WI38 (cell line): ENCODE measurements at regions not wholly inside any gene's neighbourhood (a gene's known extent, or its start where the extent isn't known, plus 50 kb on each side); places are given as distances from the start of the nearest gene placed in this dataset.
"Not testable (repeated sequence)": the region's sequence is repeated elsewhere in the genome, so short reads cannot be mapped to it uniquely, and the experiment has no call there.

Source experiments
- H3K4me3 ChIP-seq: 2 replicates; pipeline ENCODE4 v1.5.1; 2011; ENCODE audit warnings: low read depth, mild to moderate bottlenecking, control low read depth, low read length
- TF ChIP-seq, protein P1 (sequence below): IDR thresholded peaks from 2 replicates; pipeline ENCODE4 v1.5.1; 2012; ENCODE audit warnings: low read depth, mild to moderate bottlenecking, control low read depth, low read length

DNA sequence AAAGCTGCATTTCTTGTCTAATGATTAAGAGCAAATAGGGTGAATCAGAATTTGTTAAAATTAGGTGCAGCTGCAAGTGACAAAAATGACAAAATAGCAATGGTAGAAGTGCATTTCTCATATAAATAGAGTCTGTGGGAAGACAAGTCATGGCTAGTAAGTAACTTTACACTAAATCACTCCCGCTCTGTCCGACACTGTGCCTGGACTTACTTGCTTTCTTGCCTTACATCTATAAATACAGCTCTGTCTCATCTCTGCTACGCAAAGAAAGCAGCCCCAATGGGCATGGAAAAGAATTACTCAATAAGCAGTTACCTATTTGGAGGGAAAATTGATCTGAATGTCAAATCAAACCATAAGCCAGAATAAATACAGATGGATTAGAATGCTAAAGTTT lies 245.4 kb upstream of the KRR1 start:
- TF ChIP-seq, protein P1, sequence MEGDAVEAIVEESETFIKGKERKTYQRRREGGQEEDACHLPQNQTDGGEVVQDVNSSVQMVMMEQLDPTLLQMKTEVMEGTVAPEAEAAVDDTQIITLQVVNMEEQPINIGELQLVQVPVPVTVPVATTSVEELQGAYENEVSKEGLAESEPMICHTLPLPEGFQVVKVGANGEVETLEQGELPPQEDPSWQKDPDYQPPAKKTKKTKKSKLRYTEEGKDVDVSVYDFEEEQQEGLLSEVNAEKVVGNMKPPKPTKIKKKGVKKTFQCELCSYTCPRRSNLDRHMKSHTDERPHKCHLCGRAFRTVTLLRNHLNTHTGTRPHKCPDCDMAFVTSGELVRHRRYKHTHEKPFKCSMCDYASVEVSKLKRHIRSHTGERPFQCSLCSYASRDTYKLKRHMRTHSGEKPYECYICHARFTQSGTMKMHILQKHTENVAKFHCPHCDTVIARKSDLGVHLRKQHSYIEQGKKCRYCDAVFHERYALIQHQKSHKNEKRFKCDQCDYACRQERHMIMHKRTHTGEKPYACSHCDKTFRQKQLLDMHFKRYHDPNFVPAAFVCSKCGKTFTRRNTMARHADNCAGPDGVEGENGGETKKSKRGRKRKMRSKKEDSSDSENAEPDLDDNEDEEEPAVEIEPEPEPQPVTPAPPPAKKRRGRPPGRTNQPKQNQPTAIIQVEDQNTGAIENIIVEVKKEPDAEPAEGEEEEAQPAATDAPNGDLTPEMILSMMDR, result no peak
- no peak overlapping the region for H3K4me3 ChIP-seq

DNA sequence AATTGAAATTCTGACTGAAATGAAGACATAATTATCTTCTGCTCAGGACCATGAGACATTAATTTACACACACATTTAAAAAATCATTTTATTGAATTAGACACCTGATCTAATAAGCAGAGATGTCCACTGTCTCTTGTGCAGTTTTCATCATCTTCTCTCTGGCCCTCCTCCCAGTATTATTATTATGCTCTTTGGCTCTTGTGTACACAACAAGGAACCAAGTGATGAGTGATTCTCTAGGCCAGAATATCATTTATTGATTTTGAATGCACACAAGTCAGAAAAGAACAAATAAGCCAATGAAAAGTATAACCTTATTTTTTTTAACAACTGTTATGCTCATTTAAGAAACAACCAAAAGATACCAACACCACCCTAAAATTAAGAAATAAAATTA lies 244.7 kb upstream of the KRR1 start:
- TF ChIP-seq, protein P1, result no peak
- H3K4me3 ChIP-seq, result no peak overlapping the region

DNA sequence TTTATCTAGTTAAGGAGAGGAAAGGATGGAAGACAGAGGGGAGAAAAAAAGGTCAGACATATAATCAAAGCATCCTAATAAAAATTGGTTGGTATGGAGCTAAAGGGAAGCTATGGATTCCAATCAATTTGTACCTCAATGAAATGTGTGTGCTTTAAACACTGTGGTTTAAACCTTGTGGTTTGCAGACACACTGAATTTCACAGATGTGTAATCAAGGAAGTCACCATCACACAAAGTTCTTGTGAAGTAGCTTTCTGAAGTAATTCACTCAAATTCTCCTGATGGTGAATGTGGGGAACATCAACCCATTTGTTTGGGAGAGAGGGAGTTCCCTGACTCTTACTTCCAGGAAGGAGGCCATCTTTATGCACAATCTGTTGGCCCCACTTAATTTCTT lies 243.3 kb upstream of the KRR1 start:
- no peak overlapping the region for H3K4me3 ChIP-seq
- TF ChIP-seq, protein P1, result no peak

DNA sequence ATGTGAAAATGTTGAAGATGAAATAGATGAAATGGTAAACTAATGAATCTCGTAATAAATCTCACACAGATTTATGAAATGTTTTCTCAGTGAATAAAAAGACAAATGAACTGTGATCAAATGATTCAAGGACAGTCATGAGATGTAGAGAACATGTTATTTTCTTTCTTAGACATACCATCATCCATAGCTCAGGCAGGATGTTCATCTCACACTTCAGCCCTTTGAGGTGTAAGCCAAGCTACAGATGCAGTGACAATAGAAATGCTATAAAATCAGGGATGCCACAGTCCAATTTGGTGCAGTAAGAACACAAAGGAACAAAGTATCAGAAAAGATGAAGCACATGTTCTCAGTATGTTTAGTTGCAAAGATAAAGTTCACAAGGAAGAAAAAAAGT lies 242.7 kb upstream of the KRR1 start:
- TF ChIP-seq, protein P1, result no peak
- no peak overlapping the region for H3K4me3 ChIP-seq

DNA sequence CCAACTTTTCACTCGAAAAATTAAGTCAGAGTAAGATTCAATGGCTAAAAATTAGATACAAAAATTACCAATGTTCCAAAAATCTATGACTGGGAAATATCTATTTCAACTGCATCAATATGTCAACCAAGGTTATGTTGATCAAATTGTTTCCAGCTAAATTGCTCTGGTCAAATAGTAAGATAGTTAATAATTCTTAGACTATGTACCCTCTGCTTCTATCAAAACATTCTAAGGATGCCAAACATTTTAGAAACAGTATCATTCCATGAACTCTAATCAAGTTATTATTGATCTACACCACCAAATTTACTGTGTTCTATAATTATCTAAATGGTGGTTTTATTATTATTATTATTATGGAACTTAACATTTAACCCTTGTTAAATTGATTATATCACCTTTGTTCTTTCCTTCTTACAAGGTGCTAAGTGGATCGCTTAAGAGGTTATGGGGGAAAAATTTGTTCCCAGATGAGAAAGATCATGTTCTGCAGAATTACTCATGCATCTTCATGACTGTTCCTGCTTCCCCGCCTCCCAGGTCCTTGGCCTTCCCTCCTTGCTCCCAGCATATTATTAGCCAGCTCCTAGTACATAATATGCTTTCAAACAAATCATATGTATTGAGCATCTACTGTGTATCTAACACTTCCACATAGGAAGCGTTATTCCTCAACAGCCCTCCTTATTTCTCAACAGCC lies 240.5 kb upstream of the KRR1 start:
- TF ChIP-seq, protein P1, result no peak
- H3K4me3 ChIP-seq, result no peak overlapping the region

DNA sequence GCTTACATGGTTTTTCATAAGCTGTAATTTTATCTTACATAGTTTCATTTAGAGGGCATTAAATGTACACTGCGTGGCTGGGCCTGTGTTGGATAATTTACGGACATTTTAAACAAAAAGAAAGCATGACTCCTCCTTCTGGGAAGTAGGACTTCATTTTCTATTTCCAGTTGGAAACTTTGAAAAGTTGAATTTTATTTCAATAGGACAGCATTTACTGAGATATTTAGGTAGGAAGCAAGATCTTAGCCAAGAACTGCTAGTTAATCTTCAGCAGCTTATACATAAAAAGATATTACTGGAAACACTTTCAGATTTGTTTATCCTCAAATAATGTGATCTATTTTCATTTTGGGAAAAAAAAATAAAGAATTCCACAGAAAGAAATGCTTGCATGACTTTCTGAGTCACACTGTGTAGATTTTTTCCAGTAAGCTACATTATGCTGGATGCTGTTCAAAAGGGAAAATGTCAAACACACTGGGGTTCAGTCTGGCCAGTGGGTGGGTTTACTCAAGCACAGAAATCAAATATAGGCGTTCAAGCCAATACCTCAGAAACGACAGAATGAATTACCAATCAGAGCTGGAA lies 239.4 kb upstream of the KRR1 start:
- TF ChIP-seq, protein P1, result no peak
- H3K4me3 ChIP-seq, result peak overlapping the region; percentile 17; the same call in 1 of the 2 replicates

DNA sequence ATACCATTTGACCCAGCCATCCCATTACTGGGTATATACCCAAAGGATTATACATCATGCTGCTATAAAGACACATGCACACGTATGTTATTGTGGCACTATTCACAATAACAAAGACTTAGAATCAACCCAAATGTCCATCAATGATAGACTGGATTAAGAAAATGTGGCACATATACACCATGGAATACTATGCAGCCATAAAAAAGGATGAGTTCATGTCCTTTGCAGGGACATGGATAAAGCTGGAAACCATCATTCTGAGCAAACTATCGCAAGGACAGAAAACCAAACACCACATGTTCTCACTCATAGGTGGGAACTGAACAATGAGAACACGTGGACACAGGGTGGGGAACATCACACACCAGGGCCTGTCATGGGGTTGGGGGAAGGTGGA lies 237.6 kb upstream of the KRR1 start:
- H3K4me3 ChIP-seq, result not testable (repeated sequence)

DNA sequence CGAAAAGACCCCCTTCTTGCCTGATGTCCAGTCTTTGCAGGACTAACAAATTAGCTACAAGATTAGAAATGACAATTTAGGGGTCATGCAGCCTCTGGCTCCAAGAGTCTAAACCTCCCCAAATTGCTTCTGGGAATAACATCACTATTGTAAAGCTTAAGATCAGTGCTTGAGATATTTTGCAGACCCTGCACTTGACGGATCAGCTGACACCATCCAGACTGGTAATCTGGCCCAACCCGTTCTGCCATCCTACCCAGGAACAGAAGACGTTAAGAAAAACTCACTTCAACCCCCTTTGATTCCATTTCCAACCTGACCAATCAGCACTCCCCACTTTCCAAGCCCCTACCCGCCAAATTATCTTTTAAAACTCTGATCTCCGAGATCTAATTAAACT lies 236.7 kb upstream of the KRR1 start:
- no peak overlapping the region for H3K4me3 ChIP-seq
- TF ChIP-seq, protein P1, result no peak
